ACC112 (cell line): ENCODE measurements at regions not wholly inside any gene's neighbourhood (a gene's known extent, or its start where the extent isn't known, plus 50 kb on each side); places are given as distances from the start of the nearest gene placed in this dataset.

Experiments used
- H2AFZ ChIP-seq: fragments of 200-600 bp; sonication (generic); one replicate; pipeline ENCODE4 v1.6.0; 2017; ENCODE audit warnings: antibody characterized with exemption, low read length; ENCODE audit not compliant: unreplicated experiment
- H3K27ac ChIP-seq: fragments of 200-600 bp; sonication (generic); 2 replicates; pipeline ENCODE4 v1.5.1; 2014; ENCODE audit warnings: low read depth, mild to moderate bottlenecking, antibody characterized with exemption, low read length, moderate library complexity
- H3K27me3 ChIP-seq: fragments of 200-600 bp; sonication (generic); 2 replicates; pipeline ENCODE4 v1.6.1; 2014; ENCODE audit warnings: mild to moderate bottlenecking, antibody characterized with exemption, low read length, moderate library complexity, mixed read lengths; ENCODE audit not compliant: insufficient read depth
- H3K36me3 ChIP-seq: fragments of 200-600 bp; sonication (generic); 2 replicates; pipeline ENCODE4 v1.6.1; 2016; ENCODE audit warnings: mild to moderate bottlenecking, antibody characterized with exemption, low read length, moderate library complexity, mixed read lengths; ENCODE audit not compliant: insufficient read depth
- H3K4me1 ChIP-seq: fragments of 200-600 bp; sonication (generic); one replicate; pipeline ENCODE4 v1.6.1; 2016; ENCODE audit warnings: low read length, mixed read lengths; ENCODE audit not compliant: insufficient read depth, unreplicated experiment, control insufficient read depth
- H3K4me3 ChIP-seq: fragments of 200-600 bp; sonication (generic); 2 replicates; pipeline ENCODE4 v1.5.1; 2014; ENCODE audit warnings: mild to moderate bottlenecking, low read depth, low read length
- H3K79me2 ChIP-seq: fragments of 200-600 bp; sonication (generic); one replicate; pipeline ENCODE4 v1.6.0; 2016; ENCODE audit warnings: low read length; ENCODE audit not compliant: control insufficient read depth, unreplicated experiment, insufficient read depth

DNA sequence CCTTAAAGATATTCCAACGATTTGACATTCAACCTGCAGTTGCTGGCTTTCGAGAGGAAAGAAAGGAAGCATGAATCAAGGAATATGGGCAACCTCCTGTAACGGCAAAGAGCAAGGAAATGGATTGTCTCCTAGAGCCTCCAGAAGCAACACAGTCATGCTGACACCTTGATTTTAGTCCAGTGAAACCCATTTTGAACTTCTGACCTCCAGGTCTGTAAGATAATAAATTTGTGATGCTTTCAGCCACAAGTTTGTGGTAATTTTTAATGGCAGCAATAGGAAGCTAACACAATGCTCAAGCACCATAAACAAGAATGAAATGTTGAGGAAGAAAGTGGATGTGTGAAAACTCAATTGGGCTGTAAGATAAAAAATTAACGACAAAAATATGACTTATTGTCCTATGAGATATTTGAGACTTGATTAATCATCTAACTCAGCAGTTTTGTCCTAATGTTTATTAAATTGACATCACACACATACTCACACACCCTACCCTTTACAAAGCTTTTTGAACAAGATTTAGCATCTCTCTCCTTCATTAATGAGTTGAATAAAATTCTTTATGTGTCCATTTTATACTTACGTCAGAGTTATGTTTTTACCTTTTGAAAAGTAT lies 857.2 kb upstream of the INTU start:
- peaks cover 15% of the 10 kb centered on the region for H3K4me1 ChIP-seq
- no peak overlapping the region for H3K4me3 ChIP-seq
- no peaks in the 10 kb centered on the region for H3K27me3 ChIP-seq
- no peaks in the 10 kb centered on the region for H3K36me3 ChIP-seq
- H3K79me2 ChIP-seq = no peaks in the 10 kb centered on the region
- H2AFZ ChIP-seq = peak overlapping the region; percentile 45
- H3K27ac ChIP-seq = no peak overlapping the region

DNA sequence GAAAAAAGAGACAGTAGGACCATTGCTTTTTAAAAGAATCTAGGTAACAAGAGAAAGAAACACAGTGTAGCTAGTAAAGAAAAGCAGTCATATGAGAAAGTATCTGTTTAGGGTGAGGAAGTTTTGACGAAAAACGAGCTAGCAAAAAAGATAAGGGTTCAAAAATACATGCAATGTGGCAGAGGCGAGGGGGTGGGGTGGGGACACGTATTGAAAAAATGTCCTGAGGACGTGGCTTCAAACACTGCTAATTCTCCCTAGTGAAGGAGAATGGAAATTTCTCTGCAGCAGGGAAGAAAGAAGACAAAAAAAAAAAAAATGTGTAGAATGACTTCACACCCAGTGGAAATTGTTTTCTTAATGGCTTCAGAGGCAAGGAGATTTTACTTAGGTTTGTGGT lies 856.4 kb upstream of the INTU start:
- Histone ChIP-seq H3K36me3 (no peaks in the 10 kb centered on the region), H3K79me2 (no peaks in the 10 kb centered on the region), H3K27ac (peak overlapping the region; percentile 49), H2AFZ (peak overlapping the region; percentile 45), H3K27me3 (no peaks in the 10 kb centered on the region), H3K4me3 (peak overlapping the region; percentile 18), H3K4me1 (peaks cover 15% of the 10 kb centered on the region)

DNA sequence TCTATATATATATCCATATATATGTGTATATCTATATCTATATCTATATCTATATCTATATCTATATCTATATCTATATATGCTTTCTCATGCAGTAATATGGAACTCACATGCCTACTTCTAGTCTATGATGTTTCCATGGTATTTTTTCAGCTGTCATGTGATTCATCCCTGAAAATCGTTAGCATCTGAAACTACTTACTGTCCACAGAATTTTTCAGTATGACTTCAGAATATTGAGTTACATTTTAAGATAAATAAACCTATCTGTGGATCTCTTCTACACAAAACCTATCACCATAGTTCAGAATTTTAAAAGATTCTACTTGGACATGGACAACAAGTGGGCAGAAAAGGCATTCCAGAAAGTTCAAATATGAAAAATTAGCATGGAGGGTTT lies 855.1 kb upstream of the INTU start:
- Histone ChIP-seq H3K79me2 (no peaks in the 10 kb centered on the region), H3K27me3 (no peaks in the 10 kb centered on the region), H3K27ac (peak overlapping the region; percentile 80), H3K4me1 (peaks cover 15% of the 10 kb centered on the region), H3K36me3 (no peaks in the 10 kb centered on the region), H3K4me3 (peak overlapping the region; percentile 71), H2AFZ (peak overlapping the region; percentile 64)

DNA sequence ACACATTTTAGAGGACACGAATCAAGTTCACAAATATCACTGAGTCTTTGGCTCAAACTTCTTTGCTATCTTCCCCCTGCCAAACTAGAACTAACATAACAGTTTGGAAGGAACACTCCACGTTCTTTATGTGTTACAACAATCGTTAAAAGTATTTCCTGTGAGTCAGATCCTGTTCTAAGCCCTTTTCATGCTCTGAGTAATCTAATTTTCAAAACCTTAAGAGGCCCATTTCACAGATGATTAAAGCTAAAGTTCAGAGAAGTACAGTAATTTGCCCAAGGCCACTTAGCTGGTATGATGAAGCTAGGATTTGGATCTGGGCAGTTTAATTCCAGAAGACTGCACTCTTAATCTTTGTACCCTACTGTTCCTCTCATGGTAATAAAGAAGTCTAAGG lies 854.4 kb upstream of the INTU start:
- H3K27me3 ChIP-seq = no peaks in the 10 kb centered on the region
- no peaks in the 10 kb centered on the region for H3K79me2 ChIP-seq
- H3K27ac ChIP-seq = peak overlapping the region; percentile 80
- no peak overlapping the region for H2AFZ ChIP-seq
- no peaks in the 10 kb centered on the region for H3K36me3 ChIP-seq
- H3K4me3 ChIP-seq = peak overlapping the region; percentile 71; the same call in 1 of the 2 replicates
- peaks cover 15% of the 10 kb centered on the region for H3K4me1 ChIP-seq

DNA sequence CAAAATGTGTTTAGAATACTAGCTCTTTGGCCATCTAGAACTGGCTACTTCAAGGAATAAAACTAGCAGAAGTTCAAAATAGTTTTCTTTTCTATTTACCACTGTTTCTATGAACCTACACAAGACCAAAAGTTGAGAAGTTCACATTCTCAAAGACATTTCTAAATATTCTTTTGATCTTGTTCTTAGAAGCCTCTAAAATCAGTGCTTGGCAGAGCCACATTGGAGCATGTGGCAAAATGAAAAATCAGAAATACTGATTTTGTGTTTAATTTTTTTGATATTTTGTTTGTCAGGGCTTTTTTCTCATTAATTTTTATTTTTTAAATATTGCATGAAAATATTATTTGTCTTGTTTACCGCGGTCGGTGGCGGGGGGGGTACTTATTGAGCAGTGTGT lies 853.8 kb upstream of the INTU start:
- H3K4me3 ChIP-seq = no peak overlapping the region
- H3K27me3 ChIP-seq = no peaks in the 10 kb centered on the region
- no peak overlapping the region for H3K27ac ChIP-seq
- no peak overlapping the region for H2AFZ ChIP-seq
- H3K79me2 ChIP-seq = no peaks in the 10 kb centered on the region
- peaks cover 15% of the 10 kb centered on the region for H3K4me1 ChIP-seq
- H3K36me3 ChIP-seq = no peaks in the 10 kb centered on the region

DNA sequence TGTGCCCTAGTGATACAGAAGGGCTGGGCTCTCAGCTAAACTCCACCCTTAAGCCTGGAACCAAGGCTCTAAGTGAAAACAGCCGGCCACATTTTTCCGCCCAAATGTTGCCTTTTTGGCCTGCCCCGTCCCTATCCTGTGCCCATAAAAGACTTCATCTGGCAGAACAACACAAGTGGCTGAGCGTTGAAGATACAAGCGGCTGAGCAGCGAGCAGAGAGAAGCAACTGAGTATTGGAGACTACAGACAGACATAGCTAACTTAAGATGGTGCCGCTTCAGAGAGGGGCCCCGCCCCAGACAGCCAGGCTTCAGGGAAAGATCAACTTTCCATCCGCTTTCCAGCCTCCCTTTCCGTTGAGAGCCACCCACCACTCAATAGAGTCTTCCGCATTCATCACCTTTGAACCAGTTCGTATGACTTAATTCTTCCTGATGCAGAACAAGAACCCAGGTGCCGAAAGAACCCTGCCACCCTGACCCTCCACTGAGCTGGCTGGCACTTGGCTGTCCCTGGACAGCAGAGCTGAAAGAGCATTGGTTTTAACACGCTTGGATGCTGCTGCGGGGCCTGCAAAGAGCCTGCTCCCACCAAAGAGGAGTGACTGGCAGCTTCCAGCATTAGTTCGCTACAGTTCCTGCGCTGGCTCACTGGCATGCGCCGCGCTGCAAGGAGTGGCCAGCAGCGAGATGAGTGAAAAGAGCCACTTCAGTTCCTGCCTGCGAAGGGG lies 853.2 kb upstream of the INTU start:
- H3K27me3 ChIP-seq = no peaks in the 10 kb centered on the region
- H3K4me3 ChIP-seq = no peak overlapping the region
- H3K4me1 ChIP-seq = peaks cover 15% of the 10 kb centered on the region
- no peak overlapping the region for H3K27ac ChIP-seq
- no peaks in the 10 kb centered on the region for H3K36me3 ChIP-seq
- H3K79me2 ChIP-seq = no peaks in the 10 kb centered on the region
- H2AFZ ChIP-seq = no peak overlapping the region

DNA sequence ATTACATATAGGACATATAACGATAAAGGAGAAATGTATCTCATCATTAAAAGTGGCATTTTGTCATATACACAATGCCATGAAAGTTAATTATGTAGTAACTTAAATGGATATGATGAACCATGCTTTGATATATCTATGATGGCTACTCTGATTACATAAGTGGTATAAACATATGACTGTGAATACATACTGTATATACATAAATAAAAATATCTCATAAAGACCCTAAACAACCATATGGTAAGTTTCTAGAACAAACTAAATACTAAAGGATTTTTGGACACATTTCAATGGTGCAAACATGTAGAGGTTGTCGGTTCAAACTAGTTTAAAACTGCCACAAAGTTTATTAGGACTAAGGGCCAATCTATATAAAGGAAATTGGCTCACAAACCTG lies 849.6 kb upstream of the INTU start:
- Histone ChIP-seq H3K4me1 (no peaks in the 10 kb centered on the region), H3K27me3 (no peaks in the 10 kb centered on the region), H2AFZ (no peak overlapping the region), H3K4me3 (no peak overlapping the region), H3K27ac (no peak overlapping the region), H3K79me2 (no peaks in the 10 kb centered on the region), H3K36me3 (no peaks in the 10 kb centered on the region)

DNA sequence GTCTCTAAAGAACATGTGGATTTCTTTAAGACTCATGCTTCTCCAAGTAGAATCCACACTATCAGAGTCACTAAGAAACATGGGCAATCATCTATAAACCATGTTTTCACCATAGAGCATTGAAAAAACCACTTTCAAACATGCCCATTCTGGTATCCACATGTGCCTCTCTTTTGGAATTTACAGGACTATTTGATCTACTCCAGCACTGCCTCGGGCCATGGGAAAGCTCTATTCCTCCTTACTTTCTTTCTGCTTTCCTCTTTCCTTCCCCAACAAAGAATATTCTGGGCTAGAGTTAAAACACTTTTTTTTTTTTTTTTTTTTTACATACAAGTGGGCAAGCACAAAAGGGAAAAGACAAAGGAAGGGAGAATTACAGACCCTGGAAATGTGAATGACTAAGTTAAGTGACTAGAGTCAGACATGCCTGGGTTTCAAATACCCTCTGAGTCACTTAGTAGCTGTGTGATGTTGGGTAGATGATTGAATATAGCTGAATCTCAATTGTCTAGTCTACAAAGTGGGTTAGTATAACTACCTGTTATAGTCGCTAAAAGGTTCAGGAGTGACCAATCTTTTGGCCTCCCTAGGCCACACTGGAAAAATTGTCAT lies 847.7 kb upstream of the INTU start:
- H2AFZ ChIP-seq = peak overlapping the region; percentile 14
- H3K79me2 ChIP-seq = no peaks in the 10 kb centered on the region
- no peak overlapping the region for H3K4me3 ChIP-seq
- no peaks in the 10 kb centered on the region for H3K4me1 ChIP-seq
- no peaks in the 10 kb centered on the region for H3K27me3 ChIP-seq
- no peaks in the 10 kb centered on the region for H3K36me3 ChIP-seq
- H3K27ac ChIP-seq = no peak overlapping the region

DNA sequence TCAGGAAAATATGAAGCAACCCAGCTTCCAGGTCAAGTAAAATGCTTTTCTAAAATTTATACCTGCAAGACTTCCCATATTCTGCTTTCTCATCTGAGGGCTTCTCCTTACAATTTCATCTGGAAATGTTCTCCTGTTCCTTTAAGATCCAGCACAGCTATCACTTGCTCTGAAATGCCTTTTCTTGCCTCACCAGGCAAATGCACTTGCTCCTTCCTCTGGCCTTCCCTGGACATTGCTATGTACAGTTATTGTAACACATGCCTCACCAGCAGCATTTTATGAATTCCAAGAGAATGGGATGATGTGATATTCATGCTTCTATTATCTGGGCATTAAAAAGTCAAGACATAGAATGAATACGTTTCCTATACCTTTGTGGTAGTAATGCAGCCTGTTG lies 842.1 kb upstream of the INTU start:
- H3K27ac ChIP-seq = no peak overlapping the region
- H3K79me2 ChIP-seq = no peaks in the 10 kb centered on the region
- no peak overlapping the region for H3K4me3 ChIP-seq
- H3K27me3 ChIP-seq = no peaks in the 10 kb centered on the region
- peaks cover 8% of the 10 kb centered on the region for H3K4me1 ChIP-seq
- H3K36me3 ChIP-seq = no peaks in the 10 kb centered on the region
- H2AFZ ChIP-seq = no peak overlapping the region

DNA sequence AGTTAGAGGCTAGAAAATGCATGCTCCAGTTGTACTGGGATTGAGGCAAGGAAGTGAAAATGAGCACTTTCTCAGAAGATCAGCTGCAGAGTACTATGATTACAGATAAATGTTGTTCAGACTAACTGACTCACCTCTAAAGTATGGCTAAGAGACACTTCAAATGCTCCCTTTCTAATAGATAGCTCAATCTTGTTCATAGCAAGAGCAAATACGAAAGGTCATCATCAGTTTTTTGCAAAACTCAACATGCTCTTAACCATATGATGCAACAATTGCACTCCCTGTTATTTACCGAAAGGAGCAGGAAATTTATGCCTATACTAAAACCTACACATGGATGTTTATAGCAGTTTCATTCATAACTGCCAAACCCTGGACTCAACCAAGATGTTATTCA lies 838.4 kb upstream of the INTU start:
- Histone ChIP-seq H3K27me3 (no peaks in the 10 kb centered on the region), H3K4me1 (peaks cover 9% of the 10 kb centered on the region), H3K36me3 (no peaks in the 10 kb centered on the region), H3K4me3 (no peak overlapping the region), H3K79me2 (no peaks in the 10 kb centered on the region), H3K27ac (no peak overlapping the region), H2AFZ (no peak overlapping the region)

DNA sequence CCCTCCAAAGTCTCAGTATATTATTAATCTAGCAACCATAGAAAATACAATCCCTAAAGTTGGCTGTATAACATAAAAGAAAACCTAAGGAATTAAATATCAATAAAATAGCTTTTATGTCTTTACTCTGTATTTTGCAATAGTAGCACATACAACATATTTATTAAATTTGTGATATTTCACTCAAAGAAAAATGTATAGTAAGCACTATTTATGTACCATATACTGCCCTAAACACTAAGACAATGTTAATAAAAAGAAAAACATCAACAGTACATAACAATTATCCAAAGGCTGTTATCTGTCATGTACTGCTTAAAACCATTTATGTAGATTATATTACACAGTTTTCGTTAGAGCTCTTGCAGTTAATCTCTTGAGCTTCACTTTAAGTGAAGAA lies 834.5 kb upstream of the INTU start:
- no peak overlapping the region for H2AFZ ChIP-seq
- no peaks in the 10 kb centered on the region for H3K27me3 ChIP-seq
- H3K36me3 ChIP-seq = no peaks in the 10 kb centered on the region
- no peak overlapping the region for H3K27ac ChIP-seq
- peaks cover 22% of the 10 kb centered on the region for H3K4me1 ChIP-seq
- no peak overlapping the region for H3K4me3 ChIP-seq
- H3K79me2 ChIP-seq = no peaks in the 10 kb centered on the region
